ENCODE measurements at regions not wholly inside any gene's neighbourhood (a gene's known extent, or its start where the extent isn't known, plus 50 kb on each side); places are given as distances from the start of the nearest gene placed in this dataset.

DNA sequence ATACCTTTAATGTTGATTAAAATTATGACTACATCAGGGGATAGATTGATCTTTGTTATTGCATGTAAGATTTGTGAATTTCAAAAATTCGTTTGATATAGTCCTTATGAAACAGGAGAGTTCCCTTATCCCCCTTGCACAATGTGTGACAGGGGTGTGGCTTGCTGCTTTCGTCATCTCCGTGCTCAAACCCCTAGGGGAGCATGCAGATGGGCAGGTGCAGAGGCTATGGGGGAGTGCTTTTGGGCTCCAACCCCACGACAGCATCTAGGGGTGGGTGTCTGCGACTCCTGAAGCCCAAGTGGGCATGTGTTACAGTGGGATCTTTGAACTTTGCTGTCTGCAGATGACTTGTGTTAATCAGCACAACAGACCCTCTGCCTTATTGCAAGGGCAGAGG is 360.1 kb upstream of the GOLIM4 start:
- TF ChIP-seq ZNF839 (CRISPR knock-in tag; IDR thresholded peaks at IDR 0.05; ENCODE audit: borderline replicate concordance) (no peak), ZNF121 (CRISPR knock-in tag; IDR thresholded peaks at IDR 0.05) (no peak), MAFK (conservative IDR thresholded peaks at IDR 0.05 in 1 of 2, IDR thresholded peaks at IDR 0.05 in 1 of 2; ENCODE audit: low read length in 2 of 2) (no peak), MBD4 (IDR thresholded peaks at IDR 0.05; ENCODE audit: borderline replicate concordance, low read length) (no peak)
